ENCODE measurements at regions not wholly inside any gene's neighbourhood (a gene's known extent, or its start where the extent isn't known, plus 50 kb on each side); places are given as distances from the start of the nearest gene placed in this dataset.

GRCh38 chr2:212638694-212639093, 100.1 kb upstream of the ERBB4 start:
- no peak for DNase-seq (ENCODE audit: low read depth, low spot score)
- no TSS peak for BruUV-seq (replicated peaks)
- Histone ChIP-seq H3K27ac (ENCODE audit: insufficient read depth, low read depth, low read length) (no peak overlapping the region), H3K79me2 (ENCODE audit: control insufficient read depth, insufficient read depth, low read length) (no peaks in the 10 kb centered on the region), H3K4me3 (replicated peaks in 1 of 3; ENCODE audit: insufficient read depth in 1 of 3, low read depth in 1 of 3, low read length in 3 of 3) (no peak overlapping the region), H3K27me3 (ENCODE audit: control insufficient read depth in 2 of 2, insufficient read depth in 2 of 2, low read length in 2 of 2) (no peaks in the 10 kb centered on the region), H3K9me1 (replicated peaks; ENCODE audit: control insufficient read depth, extremely low read depth, insufficient read depth, low read length) (no peaks in the 10 kb centered on the region), H2AFZ (ENCODE audit: low read depth, low read length) (no peak overlapping the region), H3K4me1 (ENCODE audit: control insufficient read depth, extremely low read depth, insufficient read depth, low read length) (no peaks in the 10 kb centered on the region), H3K36me3 (ENCODE audit: control insufficient read depth in 2 of 2, extremely low read depth in 1 of 2, insufficient read depth in 2 of 2, low read length in 2 of 2) (no peaks in the 10 kb centered on the region), H3K9me3 (replicated peaks; ENCODE audit: control insufficient read depth, insufficient read depth, low read length) (no peaks in the 10 kb centered on the region), H3K4me2 (ENCODE audit: insufficient read depth, low read length) (no peak overlapping the region), H3K9ac (replicated peaks; ENCODE audit: extremely low read depth, insufficient read depth, low read length) (no peak overlapping the region), H4K20me1 (replicated peaks; ENCODE audit: control insufficient read depth, extremely low read depth, insufficient read depth, low read length) (no peaks in the 10 kb centered on the region)
- dilution Hi-C loops (cut with MboI; ENCODE audit: extremely low pct_ligation_motif_present, low sequenced_read_pairs): no loop called here
- CTCF ChIA-PET: no interaction called here
- TF ChIP-seq GATA2 (IDR thresholded peaks at IDR 0.05; ENCODE audit: insufficient read depth, insufficient read length, low read depth, low read length): no peak
- TF ChIP-seq MAX (IDR thresholded peaks at IDR 0.05; ENCODE audit: insufficient read depth, insufficient read length): no peak
- TF ChIP-seq POLR2AphosphoS5 (IDR thresholded peaks at IDR 0.05; ENCODE audit: insufficient read depth, low read depth, low read length): no peak
- POLR2A ChIA-PET: no interaction called here
- intact Hi-C loops (cut with micrococcal nuclease): no loop called here
- FAIRE-seq: no peak

GRCh38 chr2:212628586-212628985, 90.0 kb upstream of the ERBB4 start:
- intact Hi-C loops (cut with micrococcal nuclease): no loop called here
- H4K20me1 ChIP-seq (replicated peaks; ENCODE audit: control insufficient read depth, extremely low read depth, insufficient read depth, low read length): no peaks in the 10 kb centered on the region
- H3K4me2 ChIP-seq (ENCODE audit: insufficient read depth, low read length): no peak overlapping the region
- no peaks in the 10 kb centered on the region for H3K9me1 ChIP-seq (replicated peaks; ENCODE audit: control insufficient read depth, extremely low read depth, insufficient read depth, low read length)
- FAIRE-seq (no peak), DNase-seq (ENCODE audit: low read depth, low spot score) (no peak)
- H3K27me3 ChIP-seq (ENCODE audit: control insufficient read depth in 2 of 2, insufficient read depth in 2 of 2, low read length in 2 of 2): no peaks in the 10 kb centered on the region
- no peaks in the 10 kb centered on the region for H3K79me2 ChIP-seq (ENCODE audit: control insufficient read depth, insufficient read depth, low read length)
- H2AFZ ChIP-seq (ENCODE audit: low read depth, low read length): no peak overlapping the region
- no peak overlapping the region for H3K4me3 ChIP-seq (replicated peaks in 1 of 3; ENCODE audit: insufficient read depth in 1 of 3, low read depth in 1 of 3, low read length in 3 of 3)
- no peak overlapping the region for H3K27ac ChIP-seq (ENCODE audit: insufficient read depth, low read depth, low read length)
- dilution Hi-C loops (cut with MboI; ENCODE audit: extremely low pct_ligation_motif_present, low sequenced_read_pairs): no loop called here
- no peaks in the 10 kb centered on the region for H3K4me1 ChIP-seq (ENCODE audit: control insufficient read depth, extremely low read depth, insufficient read depth, low read length)
- no peak for TF ChIP-seq EZH2 (IDR thresholded peaks at IDR 0.05; ENCODE audit: borderline replicate concordance, low read depth, low read length, severe bottlenecking)
- TF ChIP-seq FOS (IDR thresholded peaks at IDR 0.05; ENCODE audit: borderline replicate concordance, insufficient read depth, low read length): no peak
- no peak for TF ChIP-seq JUN (IDR thresholded peaks at IDR 0.05; ENCODE audit: borderline replicate concordance, insufficient read depth, insufficient read length, low read depth)
- no peak for TF ChIP-seq POLR2A (IDR thresholded peaks at IDR 0.05; ENCODE audit: low read depth, low read length)
- TF ChIP-seq POLR2AphosphoS5 (IDR thresholded peaks at IDR 0.05; ENCODE audit: insufficient read depth, low read depth, low read length): no peak
- TF ChIP-seq MYC (IDR thresholded peaks at IDR 0.05; ENCODE audit: low read depth, low read length): no peak
- no peak for TF ChIP-seq GATA2 (IDR thresholded peaks at IDR 0.05; ENCODE audit: insufficient read depth, insufficient read length, low read depth, low read length)
- TF ChIP-seq CTCF (IDR thresholded peaks at IDR 0.05; ENCODE audit: extremely low read depth in 1 of 2, insufficient read depth in 1 of 2, low read depth in 1 of 2, low read length in 2 of 2): no peak
- no peak for TF ChIP-seq MAX (IDR thresholded peaks at IDR 0.05; ENCODE audit: insufficient read depth, insufficient read length)
- H3K9ac ChIP-seq (replicated peaks; ENCODE audit: extremely low read depth, insufficient read depth, low read length): no peak overlapping the region
- ChIA-PET POLR2A (no interaction called here), CTCF (no interaction called here)
- H3K36me3 ChIP-seq (ENCODE audit: control insufficient read depth in 2 of 2, extremely low read depth in 1 of 2, insufficient read depth in 2 of 2, low read length in 2 of 2): no peaks in the 10 kb centered on the region
- BruUV-seq (replicated peaks): no TSS peak
- H3K9me3 ChIP-seq (replicated peaks; ENCODE audit: control insufficient read depth, insufficient read depth, low read length): no peaks in the 10 kb centered on the region
